Activated T-helper 2 cell treated with anti-CD3 and anti-CD28 coated beads, Interferon-gamma antibody, Interleukin-2, Interleukin-4, amounts not matched to agents 10 μg/mL and 5 μg/mL and 100 μg/mL, durations not matched to agents 14 hours and 24 hours and 36 hours (primary cell): ENCODE measurements at regions not wholly inside any gene's neighbourhood (a gene's known extent, or its start where the extent isn't known, plus 50 kb on each side); places are given as distances from the start of the nearest gene placed in this dataset.
"Not testable (repeated sequence)": the region's sequence is repeated elsewhere in the genome, so short reads cannot be mapped to it uniquely, and the experiment has no call there.

Experiments used
- DNase-seq: peaks from one replicate; pipeline ENCODE4 v3.0.0; 2021; ENCODE audit warnings: low spot score
- H3K27ac Mint-ChIP-seq: one replicate; pipeline ENCODE4 v1.8.0; 2021; ENCODE audit warnings: mixed read lengths
- H3K27me3 Mint-ChIP-seq: one replicate; pipeline ENCODE4 v1.8.0; 2021; ENCODE audit warnings: low read depth, mixed read lengths
- H3K36me3 Mint-ChIP-seq: one replicate; pipeline ENCODE4 v1.8.0; 2021; ENCODE audit warnings: low read depth, mixed read lengths
- H3K4me1 Mint-ChIP-seq: one replicate; pipeline ENCODE4 v1.8.0; 2021; ENCODE audit warnings: low read depth, mixed read lengths
- H3K4me3 Mint-ChIP-seq: one replicate; pipeline ENCODE4 v1.8.0; 2021; ENCODE audit warnings: low read depth, mild to moderate bottlenecking, moderate library complexity, mixed read lengths
- H3K9me3 Mint-ChIP-seq: one replicate; pipeline ENCODE4 v1.8.0; 2021; ENCODE audit warnings: mixed read lengths
- intact Hi-C: fragments of 100-400 bp; cut with micrococcal nuclease; formaldehyde crosslinking; loops from one replicate; pipeline ENCODE4 v1.15.1; 2023

DNA sequence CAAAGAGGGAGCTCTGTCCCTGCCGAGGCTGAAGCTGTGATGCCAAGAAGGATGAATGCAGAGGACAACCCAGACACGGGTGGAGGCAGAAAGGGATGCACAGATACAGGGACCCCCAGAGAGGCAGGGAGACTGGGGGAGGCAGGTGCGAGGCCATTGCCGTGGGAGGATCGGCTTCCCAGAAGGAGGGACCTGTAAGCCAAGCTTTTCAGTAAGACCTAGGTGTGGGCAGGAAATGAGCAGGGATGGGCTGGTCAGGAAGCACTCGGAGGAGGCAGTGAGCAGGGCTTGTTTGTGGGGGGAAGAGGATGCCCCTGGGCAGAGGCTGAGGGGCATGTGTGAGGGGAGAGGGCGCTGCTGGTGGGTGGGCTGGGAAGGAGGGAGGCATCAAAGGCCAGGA, 67.7 kb upstream of the WNT4 start:
- Mint-ChIP-seq H3K4me1 (no peaks in the 10 kb centered on the region), H3K9me3 (no peaks in the 10 kb centered on the region), H3K27ac (no peak overlapping the region), H3K4me3 (no peak overlapping the region), H3K36me3 (no peaks in the 10 kb centered on the region), H3K27me3 (peaks cover 33% of the 10 kb centered on the region)
- no peak for DNase-seq
- intact Hi-C loops, result no loop called here

DNA sequence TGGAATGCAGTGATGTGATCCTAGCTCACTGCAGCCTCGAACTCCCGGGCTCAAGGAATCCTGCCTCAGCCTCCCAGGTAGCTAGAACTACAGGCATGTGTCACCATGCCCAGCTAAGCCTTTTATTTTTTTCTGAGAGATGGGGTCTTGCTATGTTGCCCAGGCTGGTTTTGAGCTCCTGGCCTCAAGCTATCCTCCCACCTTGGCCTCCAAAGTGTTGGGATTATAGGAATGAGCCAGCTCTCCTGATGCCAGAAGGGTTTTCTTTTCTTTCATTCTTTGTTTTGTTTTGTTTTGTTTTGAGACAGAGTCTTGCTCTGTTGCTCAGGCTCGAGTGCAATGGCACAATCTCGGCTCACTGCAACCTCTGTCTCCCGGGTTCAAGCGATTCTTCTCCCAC, 68.6 kb upstream of the WNT4 start:
- H3K4me3 Mint-ChIP-seq, H3K4me1 Mint-ChIP-seq, intact Hi-C loops, H3K9me3 Mint-ChIP-seq, H3K27ac Mint-ChIP-seq, H3K36me3 Mint-ChIP-seq, DNase-seq: not testable (repeated sequence)
- peaks cover 37% of the 10 kb centered on the region for H3K27me3 Mint-ChIP-seq

DNA sequence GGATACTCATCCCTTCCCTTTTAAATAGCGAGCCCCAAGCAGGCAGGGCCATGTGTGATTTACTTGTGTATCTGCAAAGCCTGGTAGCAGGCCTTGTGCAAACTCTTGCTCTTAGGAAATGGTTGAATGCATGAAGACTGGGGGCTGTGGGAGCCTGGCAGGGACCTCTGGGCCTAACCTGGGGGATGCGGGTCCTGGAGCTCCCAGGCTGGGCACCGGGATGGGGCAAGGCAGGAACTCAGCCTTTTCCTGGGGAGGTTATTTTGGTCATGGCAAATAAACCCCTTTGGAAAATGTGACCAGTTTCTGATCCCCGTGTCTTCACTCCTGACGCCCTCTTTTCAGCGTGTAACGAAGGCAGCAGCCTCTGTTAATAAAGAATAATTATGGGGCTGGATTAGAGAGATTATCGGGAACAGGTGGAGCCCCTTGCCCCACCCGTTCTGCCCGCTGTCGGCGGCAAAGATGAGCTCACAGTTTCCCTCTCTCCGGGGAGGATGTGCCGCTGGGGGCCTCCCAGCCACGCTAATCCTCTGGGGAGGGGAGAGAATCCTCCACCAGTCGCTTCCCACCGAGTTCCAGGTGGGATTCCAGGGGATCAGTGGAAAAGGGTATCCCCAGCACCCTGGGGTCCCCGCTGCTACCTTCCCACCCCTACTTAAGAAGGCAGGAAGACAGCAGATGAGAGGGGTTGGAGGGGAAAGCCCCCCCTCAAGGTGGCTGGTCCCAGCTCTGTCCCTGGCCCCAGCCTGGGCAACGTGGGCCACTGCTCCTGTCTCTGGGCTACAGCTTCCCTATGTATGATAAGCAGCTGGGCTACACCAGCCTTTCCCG, 69.7 kb upstream of the WNT4 start:
- peaks cover 37% of the 10 kb centered on the region for H3K27me3 Mint-ChIP-seq
- no peaks in the 10 kb centered on the region for H3K9me3 Mint-ChIP-seq
- H3K4me3 Mint-ChIP-seq, result no peak overlapping the region
- no peaks in the 10 kb centered on the region for H3K36me3 Mint-ChIP-seq
- no peak for DNase-seq
- intact Hi-C loops, result no loop called here
- no peaks in the 10 kb centered on the region for H3K4me1 Mint-ChIP-seq
- no peak overlapping the region for H3K27ac Mint-ChIP-seq

DNA sequence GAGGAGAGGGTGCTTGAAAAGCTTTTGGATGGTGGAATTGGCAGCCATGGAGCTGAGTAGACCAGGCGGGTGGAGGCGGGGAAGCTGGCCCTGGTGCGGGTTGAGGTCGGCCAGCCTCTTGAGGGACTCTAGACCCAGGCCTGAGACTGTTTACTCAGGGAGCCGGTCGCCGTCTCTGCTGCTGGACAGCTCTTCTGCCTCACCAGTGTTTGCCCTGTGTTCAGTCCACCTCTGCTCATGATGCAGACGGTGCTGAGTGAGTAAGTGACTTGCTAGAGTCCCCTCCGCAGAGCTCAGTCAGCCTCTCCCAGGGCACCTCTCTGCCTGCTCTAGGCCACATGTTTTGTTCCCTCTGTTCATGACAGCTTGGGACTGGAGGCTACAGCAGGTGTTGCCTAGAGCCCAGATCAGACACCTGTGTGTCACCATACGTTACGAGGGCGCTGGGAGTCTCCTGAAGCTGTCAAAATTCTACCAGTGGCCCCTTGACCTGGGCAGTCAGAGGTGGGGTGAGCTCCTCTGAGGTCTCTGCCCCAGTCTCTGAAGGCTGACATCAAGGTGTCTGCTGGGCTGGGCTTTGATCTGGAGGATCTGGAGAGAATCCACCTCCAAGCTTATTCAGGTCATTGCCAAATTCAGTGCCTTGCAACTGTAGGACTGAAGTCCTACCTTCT, 73.5 kb upstream of the WNT4 start:
- Mint-ChIP-seq H3K27me3 (peaks cover 22% of the 10 kb centered on the region), H3K4me1 (no peaks in the 10 kb centered on the region), H3K27ac (no peak overlapping the region), H3K9me3 (no peaks in the 10 kb centered on the region), H3K36me3 (no peaks in the 10 kb centered on the region), H3K4me3 (no peak overlapping the region)
- DNase-seq, result no peak
- intact Hi-C loops, result no loop called here

DNA sequence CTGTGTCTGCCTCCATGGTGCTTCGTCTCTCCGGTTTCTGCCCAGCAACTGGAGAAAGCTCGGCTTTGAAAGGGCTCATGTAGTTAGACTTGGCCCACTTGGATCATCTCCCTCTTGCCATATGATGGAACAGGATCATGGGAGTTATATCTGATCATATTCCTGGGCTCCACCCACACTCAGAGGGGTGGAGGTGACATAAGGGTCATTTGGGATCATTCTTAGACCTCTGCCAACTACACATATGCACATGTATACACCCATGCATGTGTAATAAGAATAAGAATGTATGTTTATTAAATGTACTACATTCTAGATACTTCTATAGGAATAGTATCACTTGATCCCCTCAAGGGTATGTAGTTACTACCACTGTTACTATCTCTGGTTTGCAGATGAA, 74.1 kb upstream of the WNT4 start:
- no peaks in the 10 kb centered on the region for H3K36me3 Mint-ChIP-seq
- peaks cover 20% of the 10 kb centered on the region for H3K27me3 Mint-ChIP-seq
- intact Hi-C loops, result no loop called here
- H3K4me3 Mint-ChIP-seq, result no peak overlapping the region
- H3K9me3 Mint-ChIP-seq, result no peaks in the 10 kb centered on the region
- H3K27ac Mint-ChIP-seq, result no peak overlapping the region
- no peak for DNase-seq
- H3K4me1 Mint-ChIP-seq, result no peaks in the 10 kb centered on the region

DNA sequence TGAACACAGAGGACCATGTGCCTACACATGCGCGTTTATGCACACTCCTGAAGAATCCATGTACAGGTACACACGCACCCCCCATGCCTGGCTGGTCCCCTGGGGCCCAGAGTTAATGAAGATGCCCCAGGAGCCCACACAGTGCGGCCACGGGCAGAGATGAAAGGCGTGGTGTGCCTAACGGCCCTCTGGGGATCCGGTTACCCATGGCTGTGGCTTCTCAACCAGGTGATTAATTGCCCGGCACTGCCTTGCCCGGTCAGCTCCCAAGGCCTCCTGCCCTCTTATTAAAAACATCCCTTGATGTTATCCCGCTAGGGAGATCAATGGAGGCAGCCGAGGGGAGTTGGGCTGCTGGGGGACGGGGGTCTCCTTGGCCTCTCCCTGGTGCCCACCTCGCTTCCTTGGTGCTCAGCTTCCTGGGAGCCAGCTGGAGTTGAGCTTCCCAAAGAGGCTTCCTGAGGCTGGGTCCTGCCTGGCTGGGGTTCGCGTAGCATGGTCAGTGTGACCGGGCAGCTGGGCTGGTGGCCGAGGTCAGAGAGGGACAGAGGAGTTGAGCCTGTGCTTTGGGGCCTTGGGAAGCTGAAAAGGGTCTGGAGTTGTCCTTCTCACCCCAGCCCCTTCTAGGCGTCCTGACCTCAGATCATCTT, 75.0 kb upstream of the WNT4 start:
- intact Hi-C loops, result no loop called here
- H3K4me1 Mint-ChIP-seq, result no peaks in the 10 kb centered on the region
- peaks cover 17% of the 10 kb centered on the region for H3K27me3 Mint-ChIP-seq
- H3K4me3 Mint-ChIP-seq, result no peak overlapping the region
- H3K36me3 Mint-ChIP-seq, result no peaks in the 10 kb centered on the region
- no peak overlapping the region for H3K27ac Mint-ChIP-seq
- no peak for DNase-seq
- H3K9me3 Mint-ChIP-seq, result no peaks in the 10 kb centered on the region

- Mint-ChIP-seq H3K27ac (no peak overlapping the region), H3K9me3 (no peaks in the 10 kb centered on the region), H3K4me3 (no peak overlapping the region), H3K36me3 (no peaks in the 10 kb centered on the region), H3K4me1 (no peaks in the 10 kb centered on the region), H3K27me3 (peaks cover 11% of the 10 kb centered on the region)
- DNase-seq, result no peak
- intact Hi-C loops, result no loop called here
Measured at GRCh38 chr1:22218618-22219250, 75.8 kb upstream of the WNT4 start.

- H3K27ac Mint-ChIP-seq, result no peak overlapping the region
- H3K27me3 Mint-ChIP-seq, result no peaks in the 10 kb centered on the region
- no peaks in the 10 kb centered on the region for H3K36me3 Mint-ChIP-seq
- intact Hi-C loops, result no loop called here
- no peaks in the 10 kb centered on the region for H3K9me3 Mint-ChIP-seq
- H3K4me3 Mint-ChIP-seq, result no peak overlapping the region
- no peak for DNase-seq
- H3K4me1 Mint-ChIP-seq, result no peaks in the 10 kb centered on the region
Measured at GRCh38 chr1:22221233-22221780, 78.4 kb upstream of the WNT4 start.

DNA sequence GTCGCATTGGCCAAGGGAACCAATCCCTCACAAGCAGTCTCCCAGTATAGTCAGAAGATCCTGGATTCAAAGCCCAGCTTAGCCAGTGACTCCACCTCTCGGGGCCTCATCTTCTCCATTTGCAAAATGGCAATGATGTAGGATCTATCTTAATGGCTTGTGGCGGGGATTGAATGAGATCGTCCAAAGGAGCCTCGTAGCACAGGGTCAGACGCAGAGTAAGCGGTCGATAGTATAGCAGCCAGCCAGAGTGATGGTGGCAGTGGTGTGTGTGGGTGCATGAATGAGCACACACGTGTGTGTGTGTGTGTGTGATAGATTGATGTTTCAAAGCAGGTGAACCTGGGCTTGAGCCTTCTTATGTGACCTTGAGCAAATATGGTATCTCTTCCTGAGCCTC, 79.8 kb upstream of the WNT4 start:
- H3K4me3 Mint-ChIP-seq, result no peak overlapping the region
- H3K9me3 Mint-ChIP-seq, result no peaks in the 10 kb centered on the region
- no peak for DNase-seq
- peaks cover 3% of the 10 kb centered on the region for H3K27me3 Mint-ChIP-seq
- H3K36me3 Mint-ChIP-seq, result no peaks in the 10 kb centered on the region
- no peak overlapping the region for H3K27ac Mint-ChIP-seq
- intact Hi-C loops, result no loop called here
- no peaks in the 10 kb centered on the region for H3K4me1 Mint-ChIP-seq

DNA sequence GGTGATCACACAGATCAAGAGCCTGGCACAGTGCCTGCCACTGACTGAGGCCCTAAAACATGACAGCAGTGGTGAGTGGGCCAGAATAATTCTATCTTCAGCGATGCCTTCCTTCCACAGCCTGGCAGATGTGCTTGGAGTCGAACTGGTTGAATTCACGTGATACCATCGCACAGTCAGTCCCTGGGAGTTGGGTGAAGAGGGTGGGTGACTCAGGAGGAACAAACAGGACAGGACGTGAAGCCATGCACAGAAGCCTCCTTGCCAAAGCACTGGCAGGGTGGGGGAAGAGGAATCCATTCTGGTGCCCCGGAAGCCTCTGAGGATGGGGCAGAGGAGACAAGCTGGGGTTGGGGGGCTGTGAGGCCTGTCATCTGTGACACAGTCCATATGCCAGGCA, 80.3 kb upstream of the WNT4 start:
- H3K4me1 Mint-ChIP-seq, result no peaks in the 10 kb centered on the region
- no peak overlapping the region for H3K27ac Mint-ChIP-seq
- peaks cover 3% of the 10 kb centered on the region for H3K27me3 Mint-ChIP-seq
- H3K9me3 Mint-ChIP-seq, result no peaks in the 10 kb centered on the region
- intact Hi-C loops, result no loop called here
- no peaks in the 10 kb centered on the region for H3K36me3 Mint-ChIP-seq
- DNase-seq, result no peak
- H3K4me3 Mint-ChIP-seq, result no peak overlapping the region

DNA sequence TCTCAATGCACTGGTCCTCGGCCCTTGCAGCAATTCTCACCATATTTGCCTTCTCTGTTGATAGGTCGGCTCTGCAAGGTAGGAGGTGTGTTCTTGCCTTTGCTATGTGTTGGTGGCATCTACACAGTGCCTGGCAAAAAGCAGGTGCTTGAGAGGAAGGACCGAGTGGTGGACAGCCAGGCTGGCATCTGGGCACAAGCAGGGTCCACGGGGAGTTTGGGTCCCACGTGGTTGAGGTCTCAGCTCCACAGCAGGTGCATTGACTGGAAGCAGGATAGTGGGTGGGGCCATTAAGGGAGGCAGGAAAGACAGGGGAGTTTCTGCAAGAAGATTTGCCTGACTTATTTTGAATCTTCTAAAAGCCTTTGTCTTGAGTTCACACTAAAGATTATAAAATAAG, 81.2 kb upstream of the WNT4 start:
- Mint-ChIP-seq H3K27me3 (peaks cover 3% of the 10 kb centered on the region), H3K9me3 (no peaks in the 10 kb centered on the region), H3K27ac (no peak overlapping the region), H3K4me1 (no peaks in the 10 kb centered on the region), H3K36me3 (no peaks in the 10 kb centered on the region), H3K4me3 (no peak overlapping the region)
- DNase-seq, result no peak
- intact Hi-C loops, result no loop called here

DNA sequence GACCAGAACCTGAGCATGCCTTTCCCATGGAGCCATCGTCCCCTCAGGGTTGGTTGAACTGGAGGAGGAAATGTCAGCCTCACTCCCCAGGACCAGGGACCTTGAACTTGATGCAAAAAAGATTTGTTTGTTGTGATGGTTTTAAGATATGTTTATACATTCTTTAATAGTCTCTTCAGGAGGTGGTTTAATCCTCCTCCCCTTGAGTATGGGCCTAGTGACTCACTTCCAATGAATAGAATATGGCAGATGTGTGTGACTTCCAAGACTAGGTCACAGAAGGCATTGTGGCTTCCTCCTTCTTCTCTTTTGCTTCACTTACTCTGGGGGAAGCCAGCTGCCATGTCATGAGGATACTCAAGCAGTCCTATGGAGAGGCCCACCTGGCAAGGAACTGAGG, 81.7 kb upstream of the WNT4 start:
- no peak for DNase-seq
- no peaks in the 10 kb centered on the region for H3K9me3 Mint-ChIP-seq
- H3K27me3 Mint-ChIP-seq, result peaks cover 3% of the 10 kb centered on the region
- intact Hi-C loops, result no loop called here
- H3K4me1 Mint-ChIP-seq, result no peaks in the 10 kb centered on the region
- no peak overlapping the region for H3K4me3 Mint-ChIP-seq
- no peak overlapping the region for H3K27ac Mint-ChIP-seq
- H3K36me3 Mint-ChIP-seq, result no peaks in the 10 kb centered on the region
